Activated naive CD4-positive, alpha-beta T cell treated with anti-CD3 and anti-CD28 coated beads, Interleukin-2, amount 50 U/mL, for 72 hours (primary cell): ENCODE measurements at regions not wholly inside any gene's neighbourhood (a gene's known extent, or its start where the extent isn't known, plus 50 kb on each side); places are given as distances from the start of the nearest gene placed in this dataset.
A peak's percentile ranks its signal among the peaks of the same experiment; 100 is the strongest.

Source experiments
- ATAC-seq, 2 donors: fragments of 150-1000 bp; cut with Tn5 transposase; 2 replicates each; pipeline ENCODE4 v1.10.0; 2021; ENCODE audit warnings: mild to moderate bottlenecking in 2 of 2, moderate library complexity in 2 of 2
- DNase-seq, 2 donors: peaks; one replicate each; pipeline ENCODE4 v3.0.0; 2021 to 2022; ENCODE audit warnings: low spot score in 2 of 2
- H3K27ac Mint-ChIP-seq, 2 donors: one replicate each; pipeline ENCODE4 v1.8.0; 2022; ENCODE audit warnings: mild to moderate bottlenecking in 2 of 2, mixed read lengths in 2 of 2
- H3K36me3 Mint-ChIP-seq, 2 donors: one replicate each; pipeline ENCODE4 v1.8.0; 2022; ENCODE audit warnings: mixed read lengths in 2 of 2
- H3K9me3 Mint-ChIP-seq, 2 donors: one replicate each; pipeline ENCODE4 v1.8.0; 2022; ENCODE audit warnings: mixed read lengths in 2 of 2

DNA sequence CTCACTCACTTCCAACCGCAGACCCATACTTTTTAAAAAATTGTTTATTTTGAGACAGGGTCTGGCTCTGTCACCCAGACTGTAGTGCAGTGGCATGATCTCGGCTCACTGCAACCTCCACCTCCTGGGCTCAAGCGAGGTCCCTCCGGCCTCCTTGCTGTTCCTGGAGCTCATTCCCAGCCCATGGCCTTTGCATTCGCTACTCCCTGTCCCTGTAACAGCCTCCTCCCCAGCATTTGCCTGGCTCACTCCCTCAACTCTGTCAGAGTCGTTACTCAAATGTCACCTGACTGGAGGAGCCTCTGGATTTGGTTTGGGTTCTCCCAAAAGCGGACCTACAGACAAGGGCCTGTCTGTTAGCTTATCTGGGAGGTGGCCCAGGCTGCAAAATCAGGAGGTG lies 432.6 kb upstream of the PROK2 start:
- Mint-ChIP-seq H3K27ac (peak overlapping the region in 1 of 2 donors; percentile 44), H3K9me3 (peaks cover 0 to 7% of the 10 kb centered on the region in 2 donors), H3K36me3 (no peaks in the 10 kb centered on the region)
- ATAC-seq (no peak), DNase-seq (no peak)

DNA sequence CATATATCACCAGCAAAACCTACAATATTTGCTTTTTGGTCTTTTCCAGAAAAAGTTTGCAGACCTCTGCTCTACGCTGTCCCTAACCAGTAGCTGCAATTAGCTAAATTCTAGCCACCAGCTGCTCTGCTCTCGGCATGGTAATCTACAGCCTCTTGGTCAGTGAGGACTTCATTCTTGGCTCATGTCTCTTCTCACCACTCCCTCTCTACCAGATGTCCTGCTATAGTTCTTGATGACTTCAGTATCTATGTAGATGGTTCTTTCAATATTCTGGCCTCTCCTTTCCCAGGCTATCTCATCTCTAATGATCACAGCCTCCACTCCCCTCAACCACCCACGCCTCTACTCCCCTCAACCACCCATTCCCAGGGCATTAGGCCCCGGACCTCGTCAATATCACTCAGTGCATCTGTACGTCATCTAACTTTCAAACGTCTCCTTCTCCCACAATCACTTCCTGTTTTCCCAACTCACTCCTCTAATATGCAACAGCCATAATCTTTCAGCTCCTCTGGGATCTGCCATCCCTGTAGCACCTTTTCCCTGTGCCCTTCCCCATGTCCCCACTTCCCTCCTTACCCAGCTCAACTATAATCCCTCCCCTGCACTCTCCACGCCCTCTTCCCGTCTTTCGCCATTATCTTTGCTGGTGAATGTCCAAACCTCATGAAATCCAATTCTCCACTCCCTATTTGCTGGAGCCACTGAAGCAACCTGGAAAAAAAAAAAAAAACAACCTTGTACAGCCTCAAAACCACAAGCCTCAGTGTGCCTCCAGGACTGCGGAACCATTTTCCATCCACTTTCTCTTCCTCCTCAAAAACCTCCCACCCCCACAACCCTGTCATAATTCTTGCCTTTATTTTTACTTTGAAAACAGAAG lies 429.4 kb upstream of the PROK2 start:
- no peak for ATAC-seq
- DNase-seq, result no peak
- no peak overlapping the region for H3K27ac Mint-ChIP-seq
- peaks cover 0 to 7% of the 10 kb centered on the region in 2 donors for H3K9me3 Mint-ChIP-seq
- no peaks in the 10 kb centered on the region for H3K36me3 Mint-ChIP-seq

DNA sequence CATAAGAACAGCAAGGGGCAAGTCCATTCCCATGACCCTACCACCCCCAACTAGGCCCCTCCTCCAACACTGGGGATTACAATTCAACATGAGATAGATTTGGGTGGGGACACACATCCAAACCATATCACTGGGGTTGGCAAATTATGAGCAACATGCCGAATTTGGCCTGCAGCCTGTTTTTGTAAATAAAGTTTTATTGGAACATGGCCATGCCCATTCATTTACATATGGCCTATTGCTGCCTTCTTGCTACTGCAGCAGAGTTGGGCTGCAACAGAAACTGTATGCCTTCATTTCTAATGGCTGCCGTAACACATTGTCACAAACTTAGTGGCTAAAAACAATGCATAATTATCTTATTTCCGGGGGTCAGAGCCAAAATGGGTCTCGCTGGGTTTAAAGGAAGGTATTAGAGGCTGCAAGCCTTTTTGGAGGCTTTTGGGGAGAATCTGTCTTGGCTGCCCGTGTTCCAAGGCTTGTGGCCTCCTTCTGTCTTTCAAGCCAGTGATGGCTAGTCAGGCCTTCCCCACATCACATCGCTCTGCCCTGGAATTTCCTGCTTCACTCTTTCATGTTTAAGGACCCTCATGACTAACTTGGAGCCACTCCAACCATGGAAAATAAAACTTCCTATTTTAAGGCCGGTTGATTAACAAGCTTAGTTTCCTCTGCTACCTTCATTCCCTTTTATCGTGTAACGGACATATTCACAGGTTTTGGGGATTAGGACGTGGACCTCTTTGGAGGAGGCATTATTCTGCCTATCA lies 428.5 kb upstream of the PROK2 start:
- Mint-ChIP-seq H3K9me3 (peaks cover 0 to 7% of the 10 kb centered on the region in 2 donors), H3K27ac (no peak overlapping the region), H3K36me3 (no peaks in the 10 kb centered on the region)
- ATAC-seq, result no peak
- no peak for DNase-seq

DNA sequence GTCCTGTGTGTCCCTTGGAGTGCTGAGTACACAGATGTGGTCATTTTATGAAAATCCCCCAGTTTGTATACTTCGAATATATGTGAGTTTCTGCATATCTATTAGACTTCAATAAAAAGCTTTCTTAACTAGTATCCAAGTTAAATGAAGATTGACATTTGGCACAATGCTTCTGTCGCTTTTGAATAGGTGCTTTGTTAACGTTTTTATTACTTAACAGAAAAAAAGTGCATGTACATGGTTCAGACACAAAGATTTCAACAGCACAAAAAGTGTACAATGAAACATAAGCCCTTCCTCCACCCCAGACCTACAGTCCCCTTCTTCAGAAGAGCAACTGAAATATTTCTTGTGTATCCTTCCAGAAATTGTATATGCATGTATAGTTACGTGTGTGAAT lies 427.4 kb upstream of the PROK2 start:
- DNase-seq (no peak), ATAC-seq (no peak)
- no peaks in the 10 kb centered on the region for H3K36me3 Mint-ChIP-seq
- peaks cover 0 to 4% of the 10 kb centered on the region in 2 donors for H3K9me3 Mint-ChIP-seq
- H3K27ac Mint-ChIP-seq, result no peak overlapping the region

DNA sequence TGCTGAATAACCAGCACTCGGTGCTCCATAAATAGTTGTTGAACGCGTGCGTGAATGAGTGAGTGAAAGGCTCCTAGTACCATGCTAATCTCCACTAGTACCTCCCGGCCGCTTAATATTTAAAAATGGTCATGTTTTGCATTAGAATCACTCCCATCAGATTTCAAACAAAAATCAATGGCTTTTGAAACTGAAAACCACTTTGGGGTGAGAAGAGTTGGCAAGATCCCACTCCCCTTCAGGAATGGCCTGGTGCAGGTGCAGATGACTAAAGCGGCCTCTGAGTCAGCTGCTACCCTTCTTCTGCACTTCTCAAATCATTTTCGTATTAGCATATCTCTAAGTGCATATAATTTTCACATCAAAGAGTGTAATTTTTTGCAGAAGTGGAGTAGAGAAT lies 425.3 kb upstream of the PROK2 start:
- ATAC-seq (no peak), DNase-seq (no peak)
- H3K36me3 Mint-ChIP-seq, result no peaks in the 10 kb centered on the region
- H3K9me3 Mint-ChIP-seq, result no peaks in the 10 kb centered on the region
- no peak overlapping the region for H3K27ac Mint-ChIP-seq

DNA sequence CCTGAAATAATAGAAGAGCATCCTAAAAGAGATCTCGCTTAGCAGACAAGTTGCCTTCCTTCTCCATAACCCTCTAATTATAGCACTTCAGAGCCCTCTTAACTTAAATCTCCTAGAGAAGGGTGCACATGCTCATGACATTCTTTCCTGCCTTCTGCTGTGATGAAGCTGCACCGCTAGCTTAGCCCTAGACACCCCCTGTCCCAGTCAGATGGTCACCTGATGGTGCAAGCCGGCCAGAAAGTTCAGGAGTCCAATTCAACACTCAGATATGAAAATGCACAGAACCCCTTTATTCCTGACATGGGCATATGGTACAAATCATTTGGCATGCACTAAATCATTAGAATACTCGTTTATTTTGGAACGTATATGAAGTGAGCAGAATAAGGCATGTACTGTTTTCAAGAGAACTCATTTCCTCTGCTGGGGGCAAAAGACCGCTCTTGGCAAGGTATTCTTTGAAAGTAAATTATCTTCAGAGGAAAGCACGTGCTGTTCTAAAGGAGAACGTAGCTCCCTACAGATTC lies 420.4 kb upstream of the PROK2 start:
- DNase-seq (no peak), ATAC-seq (no peak)
- H3K36me3 Mint-ChIP-seq, result peaks cover 0 to 6% of the 10 kb centered on the region in 2 donors
- peaks cover 7 to 12% of the 10 kb centered on the region in 2 donors for H3K9me3 Mint-ChIP-seq
- no peak overlapping the region for H3K27ac Mint-ChIP-seq

DNA sequence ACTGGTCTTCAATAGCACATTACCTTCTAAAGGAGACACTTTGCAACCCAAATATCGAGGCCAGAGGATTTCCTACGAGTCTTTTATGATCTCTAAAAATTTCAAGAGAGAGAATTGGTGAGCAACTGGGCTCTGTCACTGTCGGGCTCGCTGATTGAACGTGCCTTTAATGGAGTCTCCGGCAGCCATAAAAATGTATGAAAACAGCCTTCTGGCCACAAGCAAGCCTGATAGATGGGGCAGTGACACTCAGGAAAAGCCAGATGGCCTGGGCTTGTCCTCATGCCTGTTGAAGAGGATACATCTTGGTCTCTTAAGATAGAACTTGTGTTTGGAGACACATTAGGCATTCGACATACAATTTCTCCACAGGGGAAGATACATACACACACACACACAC lies 419.5 kb upstream of the PROK2 start:
- H3K36me3 Mint-ChIP-seq, result peaks cover 6 to 8% of the 10 kb centered on the region in 2 donors
- ATAC-seq, result no peak

DNA sequence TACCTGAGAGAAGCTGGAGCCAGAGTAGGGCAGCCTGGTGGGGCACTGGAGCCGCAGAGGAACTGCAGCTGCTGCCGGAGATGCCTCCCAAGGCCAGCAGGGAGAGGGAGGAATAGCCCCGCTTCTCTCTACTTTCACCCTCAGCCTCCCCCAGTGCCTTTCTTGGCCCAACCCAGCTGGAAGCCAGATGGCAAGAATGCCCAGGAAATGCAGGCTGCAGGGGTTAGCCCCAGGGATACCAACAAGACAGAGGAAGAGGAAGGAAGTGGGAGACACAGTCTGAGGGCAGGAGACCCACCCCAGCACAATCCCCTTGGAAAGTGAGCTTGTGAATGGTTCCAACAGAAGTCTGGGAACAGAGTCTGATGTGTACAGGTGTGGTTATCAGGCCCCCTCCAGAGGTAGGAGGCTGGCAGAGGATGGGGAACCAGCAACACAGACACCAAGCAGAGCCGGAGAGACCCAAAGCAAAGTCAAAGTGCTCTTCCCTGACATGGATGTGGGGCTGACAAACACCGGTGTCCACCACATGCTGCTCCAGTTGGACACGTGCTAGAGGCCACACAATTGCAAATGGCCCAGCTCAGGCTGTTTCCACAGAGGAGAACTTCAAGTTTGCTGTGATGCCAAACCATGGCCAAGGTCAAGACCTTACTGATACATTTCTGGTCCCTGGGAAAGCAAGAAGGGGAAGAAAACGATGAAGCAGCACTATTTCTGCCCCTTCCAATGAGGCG lies 418.8 kb upstream of the PROK2 start:
- DNase-seq (no peak), ATAC-seq (no peak)
- Mint-ChIP-seq H3K27ac (no peak overlapping the region), H3K36me3 (peaks cover 6 to 8% of the 10 kb centered on the region in 2 donors), H3K9me3 (peaks cover 7 to 17% of the 10 kb centered on the region in 2 donors)

More for the DNA sequence above, 419.5 kb upstream of the PROK2 start:
- Mint-ChIP-seq H3K9me3 (peaks cover 7 to 17% of the 10 kb centered on the region in 2 donors), H3K27ac (no peak overlapping the region)
- DNase-seq, result no peak

DNA sequence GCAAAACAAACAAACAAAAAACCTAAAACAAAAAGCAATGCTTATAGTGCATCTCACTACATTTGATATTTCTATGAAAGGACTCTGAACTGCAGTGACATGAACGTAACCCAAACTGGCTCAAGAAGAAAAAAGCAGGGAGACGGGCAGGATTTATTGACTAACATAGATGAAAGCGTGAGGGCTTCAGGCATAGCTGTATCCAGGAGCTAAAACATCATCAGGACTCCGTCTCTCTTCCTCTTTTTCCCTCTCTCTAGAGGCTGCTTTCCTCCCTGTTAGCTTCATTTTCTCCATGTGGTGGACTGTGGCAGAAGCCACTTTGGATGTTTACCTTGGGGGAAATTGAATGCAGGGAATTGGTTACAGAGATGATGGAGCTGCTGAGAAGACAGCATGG lies 418.2 kb upstream of the PROK2 start:
- H3K36me3 Mint-ChIP-seq, result peaks cover 6 to 8% of the 10 kb centered on the region in 2 donors
- peaks cover 8 to 17% of the 10 kb centered on the region in 2 donors for H3K9me3 Mint-ChIP-seq
- no peak overlapping the region for H3K27ac Mint-ChIP-seq
- no peak for ATAC-seq
- DNase-seq, result no peak

DNA sequence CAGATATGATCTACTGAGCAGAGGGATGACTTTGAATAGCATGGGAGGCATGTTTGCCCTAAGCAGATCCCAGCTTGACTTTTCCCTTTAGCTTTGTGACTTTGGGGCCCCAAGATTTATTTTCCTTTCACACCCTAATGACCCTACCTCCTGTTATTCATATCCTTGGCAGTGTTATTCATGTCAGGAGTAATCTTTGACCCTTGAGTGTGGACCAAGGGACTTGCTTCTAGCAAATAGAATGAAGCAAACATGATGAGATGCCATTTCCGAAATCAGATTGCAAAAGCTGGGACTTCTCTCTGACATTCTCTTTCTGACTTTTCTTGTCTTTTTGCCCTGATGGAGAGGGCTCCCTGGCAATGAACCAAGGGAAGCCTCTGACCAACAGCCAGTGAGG lies 415.4 kb upstream of the PROK2 start:
- ATAC-seq (no peak), DNase-seq (no peak)
- Mint-ChIP-seq H3K9me3 (peaks cover 17 to 20% of the 10 kb centered on the region in 2 donors), H3K27ac (no peak overlapping the region), H3K36me3 (peaks cover 6 to 8% of the 10 kb centered on the region in 2 donors)

DNA sequence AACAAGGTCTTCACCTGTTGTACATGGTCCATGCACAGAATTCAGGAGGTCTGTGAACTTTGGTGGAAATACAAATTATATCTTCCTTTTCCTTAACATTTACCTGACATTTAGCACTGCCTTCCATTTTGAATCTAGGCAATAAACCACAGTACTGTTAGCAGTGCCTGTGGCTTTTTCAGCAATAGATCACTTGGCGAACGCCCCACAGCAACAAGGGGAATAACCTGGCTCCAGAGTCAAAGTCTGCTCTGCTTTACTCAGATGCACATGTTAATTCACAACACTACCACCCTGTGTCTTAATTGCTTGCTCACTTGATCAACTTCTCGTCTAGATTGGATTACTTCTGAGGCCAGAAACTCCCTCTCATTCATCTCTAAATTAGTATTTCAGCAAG lies 414.6 kb upstream of the PROK2 start:
- no peak overlapping the region for H3K27ac Mint-ChIP-seq
- ATAC-seq, result no peak
- H3K9me3 Mint-ChIP-seq, result peaks cover 17 to 20% of the 10 kb centered on the region in 2 donors
- no peak for DNase-seq
- peaks cover 6 to 8% of the 10 kb centered on the region in 2 donors for H3K36me3 Mint-ChIP-seq

DNA sequence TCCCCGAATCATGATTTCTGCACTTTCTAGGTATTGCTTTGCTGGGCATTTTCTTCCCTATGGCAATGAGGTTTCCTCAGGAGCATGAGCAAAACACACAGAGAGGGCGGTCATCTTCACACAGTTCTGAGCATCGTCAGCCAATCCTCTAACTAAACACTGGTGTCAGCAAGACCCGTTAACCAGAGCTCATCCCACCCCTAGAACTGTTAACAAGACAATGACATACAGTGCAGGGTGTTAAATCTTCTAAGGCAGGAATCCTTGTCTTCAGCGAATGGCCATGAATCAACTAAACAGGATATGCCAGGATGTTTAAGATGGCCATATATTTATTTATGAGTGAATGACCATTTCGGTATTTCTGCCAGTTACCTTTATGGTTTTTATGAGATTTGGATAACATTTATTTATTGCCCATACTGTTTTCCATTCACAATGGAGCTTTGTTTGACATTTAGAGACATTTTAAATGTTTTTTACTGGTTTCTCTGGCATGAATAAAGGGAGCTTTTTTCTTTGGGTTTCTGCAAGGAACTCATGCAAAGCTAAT lies 411.5 kb upstream of the PROK2 start:
- ATAC-seq (no peak), DNase-seq (no peak)
- peaks cover 14 to 27% of the 10 kb centered on the region in 2 donors for H3K9me3 Mint-ChIP-seq
- H3K27ac Mint-ChIP-seq, result no peak overlapping the region
- peaks cover 21 to 22% of the 10 kb centered on the region in 2 donors for H3K36me3 Mint-ChIP-seq

DNA sequence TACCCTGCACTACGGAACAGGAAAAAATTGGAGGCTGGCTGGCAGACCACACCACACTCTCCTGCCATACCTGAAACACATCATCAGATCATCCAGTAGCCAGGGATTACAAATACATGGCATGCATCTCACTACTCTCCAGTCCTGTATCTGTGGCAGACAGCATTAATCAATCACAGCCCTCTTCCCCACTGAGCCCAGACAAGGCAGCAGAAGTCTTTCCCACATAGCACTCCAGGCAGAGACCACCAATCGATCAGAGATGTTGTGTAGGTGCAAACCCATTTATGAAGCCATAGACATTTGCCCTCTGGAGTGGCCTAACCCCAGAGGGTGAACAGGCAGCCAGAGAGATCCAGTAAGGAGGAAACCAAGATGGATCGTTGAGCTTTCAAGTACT lies 410.9 kb upstream of the PROK2 start:
- no peak overlapping the region for H3K27ac Mint-ChIP-seq
- H3K9me3 Mint-ChIP-seq, result peaks cover 12 to 33% of the 10 kb centered on the region in 2 donors
- H3K36me3 Mint-ChIP-seq, result peaks cover 22 to 26% of the 10 kb centered on the region in 2 donors
- DNase-seq, result no peak
- no peak for ATAC-seq

DNA sequence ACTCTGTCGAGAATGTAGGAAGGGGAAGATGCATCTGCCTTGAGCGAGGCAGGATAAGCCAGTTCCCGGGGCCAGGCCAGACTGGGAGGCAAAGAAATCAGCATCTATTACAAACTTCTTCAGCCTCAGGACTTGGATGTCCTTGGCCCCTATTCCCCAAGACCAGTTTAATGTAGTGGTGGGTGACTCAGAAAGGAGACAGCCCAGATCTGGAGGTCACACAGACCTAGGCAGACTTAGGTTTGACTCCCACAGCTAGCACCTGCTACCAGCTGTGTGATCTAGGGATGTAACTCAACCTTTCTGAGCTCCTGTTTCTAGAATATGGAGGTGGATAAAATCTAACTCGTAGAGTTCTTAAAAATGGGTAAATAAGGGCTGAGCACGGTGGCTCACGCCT lies 409.5 kb upstream of the PROK2 start:
- ATAC-seq (no peak), DNase-seq (no peak)
- H3K36me3 Mint-ChIP-seq, result peaks cover 14 to 27% of the 10 kb centered on the region in 2 donors
- peaks cover 4 to 35% of the 10 kb centered on the region in 2 donors for H3K9me3 Mint-ChIP-seq
- no peak overlapping the region for H3K27ac Mint-ChIP-seq

DNA sequence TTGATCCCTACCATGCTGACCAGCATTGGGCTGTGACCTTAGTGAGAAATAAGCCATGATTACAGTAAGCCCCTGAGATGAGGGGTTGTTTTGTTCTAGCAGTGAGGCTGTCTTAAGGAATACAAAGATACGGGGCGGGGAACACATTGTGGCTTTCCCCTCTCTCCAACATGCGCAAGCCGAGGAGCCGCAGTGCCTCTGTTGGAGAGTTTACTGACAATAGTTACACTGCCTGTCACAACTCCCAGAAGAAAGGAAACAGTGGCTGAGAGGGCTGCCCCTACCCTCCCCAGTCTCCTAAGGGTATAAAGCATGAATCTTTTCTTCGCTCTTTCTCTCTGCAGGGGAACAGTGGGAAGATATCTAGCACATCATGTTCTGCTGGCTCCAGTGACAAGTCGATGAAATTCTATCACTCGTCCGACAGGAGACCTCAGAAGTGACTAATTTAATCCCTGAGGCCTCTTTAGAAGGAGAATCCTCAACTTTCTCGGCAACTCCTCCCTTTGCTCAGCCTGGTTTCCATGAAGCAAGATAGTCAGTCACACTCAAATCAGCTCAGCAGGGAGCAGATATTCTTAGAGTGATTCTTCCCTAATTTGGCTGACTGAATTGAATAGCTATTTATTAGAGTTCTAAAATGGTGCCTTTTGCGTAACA lies 409.0 kb upstream of the PROK2 start:
- Mint-ChIP-seq H3K27ac (no peak overlapping the region), H3K36me3 (peaks cover 14 to 27% of the 10 kb centered on the region in 2 donors), H3K9me3 (peaks cover 4 to 35% of the 10 kb centered on the region in 2 donors)
- no peak for DNase-seq
- ATAC-seq, result no peak

DNA sequence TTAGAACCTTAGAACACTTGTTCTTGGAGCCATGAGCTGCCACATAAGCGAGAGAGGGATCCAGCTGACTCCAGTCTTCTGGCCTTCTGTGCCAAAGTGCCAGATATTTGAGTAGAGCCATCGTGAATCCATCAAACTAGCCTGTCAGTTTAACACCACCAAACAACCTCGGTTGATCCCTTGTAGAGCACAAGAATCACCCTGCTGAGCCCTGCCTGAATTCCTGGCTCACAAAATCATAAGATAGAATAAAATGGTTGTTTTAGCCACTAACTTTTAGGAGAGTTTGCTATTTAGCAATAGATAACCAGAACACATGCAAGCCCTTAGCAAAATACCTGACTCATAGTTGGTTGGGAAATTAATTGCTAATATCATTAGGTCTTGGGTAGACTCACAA lies 407.6 kb upstream of the PROK2 start:
- DNase-seq (no peak), ATAC-seq (no peak)
- H3K36me3 Mint-ChIP-seq, result peaks cover 14 to 27% of the 10 kb centered on the region in 2 donors
- H3K27ac Mint-ChIP-seq, result no peak overlapping the region
- H3K9me3 Mint-ChIP-seq, result peaks cover 4 to 35% of the 10 kb centered on the region in 2 donors
